ENCODE measurements at regions not wholly inside any gene's neighbourhood (a gene's known extent, or its start where the extent isn't known, plus 50 kb on each side); places are given as distances from the start of the nearest gene placed in this dataset.

DNA sequence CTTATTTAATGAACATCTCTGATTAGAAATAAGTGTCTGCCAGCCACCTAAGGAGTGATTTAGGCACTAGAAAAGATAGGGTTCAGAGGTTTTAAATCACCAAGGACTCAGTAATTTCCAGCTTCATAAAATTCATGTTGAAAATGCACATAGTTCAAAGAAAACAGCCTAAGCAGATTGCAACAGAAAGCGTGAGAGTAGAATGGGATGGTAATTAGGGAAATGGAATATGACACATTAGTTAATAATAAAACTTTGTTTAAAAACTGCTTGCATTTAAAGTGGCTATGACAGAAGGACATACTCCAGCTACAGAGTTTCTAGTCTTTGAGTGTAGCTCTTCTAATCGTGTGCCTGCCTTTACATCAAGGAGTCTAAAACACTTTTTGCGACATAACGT, 490.8 kb downstream of the TLE4 start (continued):
- TF ChIP-seq PHF8 (conservative IDR thresholded peaks at IDR 0.05; ENCODE audit: low read depth, low read length) (no peak), CBX8 (IDR thresholded peaks at IDR 0.05; ENCODE audit: borderline replicate concordance, low read depth, low read length) (no peak)
